Sigmoid colon (tissue), 4 donors: ENCODE measurements at regions not wholly inside any gene's neighbourhood (a gene's known extent, or its start where the extent isn't known, plus 50 kb on each side); places are given as distances from the start of the nearest gene placed in this dataset.

Experiments used
- CTCF ChIP-seq, 4 experiments: fragments of 450-650 bp in 3 of 4; fragments of 200-600 bp in 1 of 4; IDR thresholded peaks; one replicate each; pipeline ENCODE4 v1.5.1; 2016 to 2019; ENCODE audit warnings: antibody characterized with exemption in 4 of 4, mild to moderate bottlenecking in 3 of 4, moderate library complexity in 2 of 4
- EP300 ChIP-seq, 4 donors: sonication (generic); formaldehyde crosslinking; IDR thresholded peaks; one replicate each; pipeline ENCODE4 v1.6.1; 2017; ENCODE audit warnings: antibody characterized with exemption in 4 of 4
- POLR2A ChIP-seq, 2 donors: fragments of 450-650 bp; IDR thresholded peaks; one replicate each; pipeline ENCODE4 v1.6.1; 2016; ENCODE audit warnings: antibody characterized with exemption in 2 of 2, mild to moderate bottlenecking in 2 of 2, moderate library complexity in 2 of 2
- POLR2AphosphoS5 ChIP-seq, 4 donors: sonication (generic); formaldehyde crosslinking; IDR thresholded peaks; one replicate each; pipeline ENCODE4 v1.6.1; 2017; ENCODE audit warnings: antibody characterized with exemption in 4 of 4

- no peak for TF ChIP-seq CTCF (IDR thresholded peaks at IDR 0.05)
- TF ChIP-seq POLR2A (IDR thresholded peaks at IDR 0.05): no peak
- no peak for TF ChIP-seq POLR2AphosphoS5 (IDR thresholded peaks at IDR 0.05)
- TF ChIP-seq EP300 (IDR thresholded peaks at IDR 0.05): no peak
Observed at GRCh38 chr13:66219506-66219905, 1010.6 kb downstream of the PCDH9 start.
